ENCODE measurements at regions not wholly inside any gene's neighbourhood (a gene's known extent, or its start where the extent isn't known, plus 50 kb on each side); places are given as distances from the start of the nearest gene placed in this dataset.
"Not testable (repeated sequence)": the region's sequence is repeated elsewhere in the genome, so short reads cannot be mapped to it uniquely, and the experiment has no call there.

DNA sequence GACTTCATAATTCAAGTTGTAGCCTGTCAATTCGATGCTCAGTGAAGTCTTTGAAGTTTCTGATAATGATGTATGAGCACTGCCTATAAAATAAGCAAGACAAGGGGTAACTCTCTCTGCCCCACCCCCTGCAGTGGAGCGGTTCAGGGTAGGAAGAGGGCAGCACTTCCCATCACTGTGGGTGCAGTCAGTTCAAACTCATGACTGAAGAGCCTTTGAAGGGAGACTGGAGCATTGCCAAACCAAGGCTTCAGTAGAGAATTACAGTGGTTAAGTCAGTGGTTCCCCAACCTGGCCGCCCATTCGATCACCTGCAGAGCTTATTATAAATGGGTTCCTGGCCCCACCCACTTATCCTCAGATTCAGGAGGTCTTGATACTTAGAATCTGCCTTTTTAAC, 190.6 kb downstream of the SHQ1 start:
- no peaks in the 10 kb centered on the region for H3K4me1 ChIP-seq (ENCODE audit: insufficient read depth, low read length)
- no peaks in the 10 kb centered on the region for H3K36me3 ChIP-seq (ENCODE audit: insufficient read depth, low read length)
- no peaks in the 10 kb centered on the region for H3K9me3 ChIP-seq (ENCODE audit: low read length)
- peaks cover 12% of the 10 kb centered on the region for H3K27me3 ChIP-seq (ENCODE audit: insufficient read depth, low read length)
- no peak overlapping the region for H3K4me3 ChIP-seq (ENCODE audit: low read length)
- H2AFZ ChIP-seq (ENCODE audit: low read depth, low read length), result no peak overlapping the region

DNA sequence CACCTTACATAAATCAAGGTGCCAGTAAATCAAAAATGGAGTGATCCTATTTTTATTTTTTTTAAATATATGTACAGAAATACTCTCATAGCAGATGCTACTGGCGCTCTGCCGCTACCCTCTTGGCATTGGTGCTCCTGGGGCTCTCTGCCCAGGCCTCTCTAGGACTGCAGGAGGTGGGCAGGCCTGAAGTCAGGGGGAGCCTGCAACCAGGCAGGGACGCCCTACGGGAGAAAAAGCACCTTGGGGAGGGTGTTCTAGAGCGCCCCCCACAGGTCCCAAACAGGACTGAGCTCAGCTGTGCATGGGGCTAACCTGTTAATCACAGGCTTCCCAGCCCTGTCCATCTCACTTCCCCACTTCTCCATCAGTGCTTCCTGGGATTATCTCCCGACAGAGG, 192.5 kb downstream of the SHQ1 start:
- Histone ChIP-seq H3K27me3 (ENCODE audit: insufficient read depth, low read length) (peaks cover 15% of the 10 kb centered on the region), H2AFZ (ENCODE audit: low read depth, low read length) (no peak overlapping the region), H3K36me3 (ENCODE audit: insufficient read depth, low read length) (no peaks in the 10 kb centered on the region), H3K4me1 (ENCODE audit: insufficient read depth, low read length) (no peaks in the 10 kb centered on the region), H3K4me3 (ENCODE audit: low read length) (no peak overlapping the region), H3K9me3 (ENCODE audit: low read length) (peaks cover 3% of the 10 kb centered on the region)

DNA sequence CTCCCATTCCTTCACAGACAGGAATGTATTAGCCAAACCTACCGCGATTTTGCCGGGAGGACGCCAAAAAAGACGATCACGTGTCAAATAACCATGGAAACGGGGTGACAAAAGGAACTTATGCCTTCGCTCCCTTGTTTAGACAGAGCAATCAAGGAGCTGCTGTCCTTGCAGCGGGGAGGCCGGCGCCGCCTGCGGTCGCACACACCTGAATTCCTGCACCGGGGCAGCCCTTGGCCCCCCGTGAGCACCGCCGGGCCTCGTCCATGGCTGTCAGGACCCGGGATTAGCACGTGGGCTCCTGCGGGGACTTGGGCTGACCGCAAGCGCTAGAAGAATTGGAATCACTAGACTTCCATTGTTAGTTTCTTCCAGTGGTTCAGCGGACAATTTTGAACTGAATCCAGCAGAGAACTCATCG, 193.1 kb downstream of the SHQ1 start:
- Histone ChIP-seq H3K27me3 (ENCODE audit: insufficient read depth, low read length) (peaks cover 13% of the 10 kb centered on the region), H2AFZ (ENCODE audit: low read depth, low read length) (no peak overlapping the region), H3K36me3 (ENCODE audit: insufficient read depth, low read length) (no peaks in the 10 kb centered on the region), H3K9me3 (ENCODE audit: low read length) (peaks cover 3% of the 10 kb centered on the region), H3K4me1 (ENCODE audit: insufficient read depth, low read length) (no peaks in the 10 kb centered on the region), H3K4me3 (ENCODE audit: low read length) (no peak overlapping the region)

- no peak overlapping the region for H2AFZ ChIP-seq (ENCODE audit: low read depth, low read length)
- H3K4me3 ChIP-seq (ENCODE audit: low read length), result no peak overlapping the region
- H3K27me3 ChIP-seq (ENCODE audit: insufficient read depth, low read length), result peaks cover 13% of the 10 kb centered on the region
- H3K9me3 ChIP-seq (ENCODE audit: low read length), result peaks cover 3% of the 10 kb centered on the region
- H3K4me1 ChIP-seq (ENCODE audit: insufficient read depth, low read length), result no peaks in the 10 kb centered on the region
- no peaks in the 10 kb centered on the region for H3K36me3 ChIP-seq (ENCODE audit: insufficient read depth, low read length)
Observed at GRCh38 chr3:72652395-72652794, 195.8 kb downstream of the SHQ1 start.

- Histone ChIP-seq H3K4me3 (ENCODE audit: low read length) (no peak overlapping the region), H2AFZ (ENCODE audit: low read depth, low read length) (no peak overlapping the region)
Observed at GRCh38 chr3:72651498-72651897, 196.7 kb downstream of the SHQ1 start.

GRCh38 chr3:72646263-72646662, 202.0 kb downstream of the SHQ1 start:
- Histone ChIP-seq H3K4me1 (ENCODE audit: insufficient read depth, low read length) (no peaks in the 10 kb centered on the region), H3K36me3 (ENCODE audit: insufficient read depth, low read length) (no peaks in the 10 kb centered on the region), H3K4me3 (ENCODE audit: low read length) (no peak overlapping the region), H3K9me3 (ENCODE audit: low read length) (no peaks in the 10 kb centered on the region), H2AFZ (ENCODE audit: low read depth, low read length) (no peak overlapping the region), H3K27me3 (ENCODE audit: insufficient read depth, low read length) (peaks cover 3% of the 10 kb centered on the region)

More at GRCh38 chr3:72651498-72651897, 196.7 kb downstream of the SHQ1 start:
- Histone ChIP-seq H3K9me3 (ENCODE audit: low read length) (peaks cover 3% of the 10 kb centered on the region), H3K36me3 (ENCODE audit: insufficient read depth, low read length) (no peaks in the 10 kb centered on the region), H3K4me1 (ENCODE audit: insufficient read depth, low read length) (no peaks in the 10 kb centered on the region), H3K27me3 (ENCODE audit: insufficient read depth, low read length) (peaks cover 14% of the 10 kb centered on the region)

DNA sequence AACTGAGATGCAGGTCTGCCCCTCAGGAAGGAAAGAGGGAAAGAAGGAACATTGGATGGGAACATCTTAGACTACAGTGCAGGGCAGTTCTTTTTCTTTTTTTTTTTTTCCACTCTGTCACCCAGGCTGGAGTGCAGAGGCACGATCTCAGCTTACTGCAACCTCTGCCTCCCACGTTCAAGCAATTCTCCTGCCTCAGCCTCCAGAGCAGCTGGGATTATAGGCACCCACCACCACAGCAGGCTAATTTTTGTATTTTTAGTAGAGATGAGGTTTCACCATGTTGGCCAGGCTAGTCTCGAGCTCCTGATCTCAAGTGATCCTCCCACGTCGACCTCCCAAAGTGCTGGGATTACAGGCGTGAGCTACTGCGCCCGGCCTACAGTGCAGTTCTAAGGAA, 204.6 kb downstream of the SHQ1 start:
- H3K4me3 ChIP-seq (ENCODE audit: low read length); H3K4me1 ChIP-seq (ENCODE audit: insufficient read depth, low read length); H3K27me3 ChIP-seq (ENCODE audit: insufficient read depth, low read length); H3K9me3 ChIP-seq (ENCODE audit: low read length); H3K36me3 ChIP-seq (ENCODE audit: insufficient read depth, low read length); H2AFZ ChIP-seq (ENCODE audit: low read depth, low read length): not testable (repeated sequence)

- H3K27me3 ChIP-seq (ENCODE audit: insufficient read depth, low read length), result peaks cover under 1% of the 10 kb centered on the region
- no peak overlapping the region for H3K4me3 ChIP-seq (ENCODE audit: low read length)
- no peaks in the 10 kb centered on the region for H3K4me1 ChIP-seq (ENCODE audit: insufficient read depth, low read length)
- no peak overlapping the region for H2AFZ ChIP-seq (ENCODE audit: low read depth, low read length)
- H3K9me3 ChIP-seq (ENCODE audit: low read length), result no peaks in the 10 kb centered on the region
- H3K36me3 ChIP-seq (ENCODE audit: insufficient read depth, low read length), result no peaks in the 10 kb centered on the region
Observed at GRCh38 chr3:72641684-72642083, 206.6 kb downstream of the SHQ1 start.

DNA sequence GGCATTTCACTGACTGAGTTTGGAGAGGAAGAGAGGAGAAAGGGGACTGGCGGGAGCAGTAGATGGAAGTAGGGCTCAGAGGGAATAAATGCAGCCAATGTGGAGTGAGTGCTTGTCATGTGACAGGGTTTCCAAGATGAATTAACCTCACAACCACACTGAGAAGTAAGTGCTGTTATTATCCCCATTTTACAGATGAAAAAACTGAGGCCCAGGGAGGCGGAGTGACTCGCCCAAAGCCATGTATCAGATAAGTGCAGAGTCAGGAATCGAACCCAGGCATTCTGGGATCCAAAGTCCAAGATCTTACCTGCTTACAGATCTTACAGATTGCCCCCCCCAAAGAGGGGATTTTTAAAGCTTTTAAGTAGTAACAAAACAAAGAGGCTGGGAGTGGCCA, 207.2 kb downstream of the SHQ1 start:
- Histone ChIP-seq H3K9me3 (ENCODE audit: low read length) (no peaks in the 10 kb centered on the region), H3K4me1 (ENCODE audit: insufficient read depth, low read length) (no peaks in the 10 kb centered on the region), H3K27me3 (ENCODE audit: insufficient read depth, low read length) (peaks cover 4% of the 10 kb centered on the region), H3K36me3 (ENCODE audit: insufficient read depth, low read length) (no peaks in the 10 kb centered on the region), H3K4me3 (ENCODE audit: low read length) (no peak overlapping the region), H2AFZ (ENCODE audit: low read depth, low read length) (no peak overlapping the region)

- H3K4me3 ChIP-seq (ENCODE audit: low read length), result no peak overlapping the region
- no peaks in the 10 kb centered on the region for H3K9me3 ChIP-seq (ENCODE audit: low read length)
- H3K4me1 ChIP-seq (ENCODE audit: insufficient read depth, low read length), result no peaks in the 10 kb centered on the region
- peaks cover 4% of the 10 kb centered on the region for H3K27me3 ChIP-seq (ENCODE audit: insufficient read depth, low read length)
- H2AFZ ChIP-seq (ENCODE audit: low read depth, low read length), result no peak overlapping the region
- no peaks in the 10 kb centered on the region for H3K36me3 ChIP-seq (ENCODE audit: insufficient read depth, low read length)
Observed at GRCh38 chr3:72636969-72637597, 211.2 kb downstream of the SHQ1 start.

DNA sequence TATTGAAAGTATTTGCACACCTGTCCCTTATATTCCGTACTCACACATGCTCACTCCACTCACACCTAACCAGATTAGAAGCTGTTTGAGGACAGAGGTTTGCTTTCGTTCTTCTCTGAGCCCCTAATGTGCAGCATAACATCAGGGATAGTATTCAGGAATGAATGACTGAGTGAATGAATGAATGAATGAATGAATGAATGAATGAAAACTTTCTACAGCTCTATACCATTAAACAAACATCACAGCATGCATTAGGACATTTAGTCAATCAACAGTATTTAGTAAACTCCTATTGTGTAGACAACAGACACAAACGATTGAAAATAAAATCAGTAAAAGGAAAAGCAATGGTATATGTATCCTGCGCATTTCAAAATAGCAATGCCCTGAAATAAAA, 212.7 kb downstream of the SHQ1 start:
- H3K9me3 ChIP-seq (ENCODE audit: low read length), result no peaks in the 10 kb centered on the region
- H3K27me3 ChIP-seq (ENCODE audit: insufficient read depth, low read length), result peaks cover 4% of the 10 kb centered on the region
- H3K4me3 ChIP-seq (ENCODE audit: low read length), result no peak overlapping the region
- no peaks in the 10 kb centered on the region for H3K36me3 ChIP-seq (ENCODE audit: insufficient read depth, low read length)
- H2AFZ ChIP-seq (ENCODE audit: low read depth, low read length), result no peak overlapping the region
- H3K4me1 ChIP-seq (ENCODE audit: insufficient read depth, low read length), result no peaks in the 10 kb centered on the region

DNA sequence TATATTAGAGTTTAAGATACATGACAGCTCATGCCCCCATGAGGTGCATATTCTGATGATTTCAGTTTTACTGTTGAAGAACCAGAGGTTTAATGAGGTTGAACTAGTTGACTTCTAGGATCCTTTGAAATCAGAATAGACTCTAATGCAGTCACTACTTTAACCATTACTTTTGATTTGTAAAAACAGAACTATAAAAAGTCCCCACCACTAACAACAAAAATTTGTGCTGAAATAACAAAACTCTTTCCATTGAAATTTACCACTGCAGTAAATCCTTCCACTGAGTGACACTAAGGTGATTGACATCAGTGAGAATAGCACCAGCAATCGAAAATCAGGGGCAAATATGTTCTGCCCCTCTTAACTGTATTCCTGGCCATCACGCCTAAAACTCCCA, 214.1 kb downstream of the SHQ1 start:
- H3K4me1 ChIP-seq (ENCODE audit: insufficient read depth, low read length), result no peaks in the 10 kb centered on the region

GRCh38 chr3:72633534-72633933, 214.7 kb downstream of the SHQ1 start:
- no peaks in the 10 kb centered on the region for H3K4me1 ChIP-seq (ENCODE audit: insufficient read depth, low read length)
- H2AFZ ChIP-seq (ENCODE audit: low read depth, low read length), result no peak overlapping the region
- no peaks in the 10 kb centered on the region for H3K36me3 ChIP-seq (ENCODE audit: insufficient read depth, low read length)
- no peak overlapping the region for H3K4me3 ChIP-seq (ENCODE audit: low read length)
- no peaks in the 10 kb centered on the region for H3K9me3 ChIP-seq (ENCODE audit: low read length)
- peaks cover 4% of the 10 kb centered on the region for H3K27me3 ChIP-seq (ENCODE audit: insufficient read depth, low read length)

More for the DNA sequence above, 214.1 kb downstream of the SHQ1 start:
- no peaks in the 10 kb centered on the region for H3K36me3 ChIP-seq (ENCODE audit: insufficient read depth, low read length)
- H2AFZ ChIP-seq (ENCODE audit: low read depth, low read length), result no peak overlapping the region
- no peaks in the 10 kb centered on the region for H3K9me3 ChIP-seq (ENCODE audit: low read length)
- peaks cover 4% of the 10 kb centered on the region for H3K27me3 ChIP-seq (ENCODE audit: insufficient read depth, low read length)
- no peak overlapping the region for H3K4me3 ChIP-seq (ENCODE audit: low read length)

- Histone ChIP-seq H3K36me3 (ENCODE audit: insufficient read depth, low read length) (no peaks in the 10 kb centered on the region), H2AFZ (ENCODE audit: low read depth, low read length) (no peak overlapping the region), H3K4me3 (ENCODE audit: low read length) (no peak overlapping the region), H3K9me3 (ENCODE audit: low read length) (no peaks in the 10 kb centered on the region), H3K4me1 (ENCODE audit: insufficient read depth, low read length) (no peaks in the 10 kb centered on the region), H3K27me3 (ENCODE audit: insufficient read depth, low read length) (peaks cover 4% of the 10 kb centered on the region)
Observed at GRCh38 chr3:72633121-72633520, 215.1 kb downstream of the SHQ1 start.

Data from neuron (in vitro differentiated cells).